OCI-LY7 (cell line): ENCODE measurements at regions not wholly inside any gene's neighbourhood (a gene's known extent, or its start where the extent isn't known, plus 50 kb on each side); places are given as distances from the start of the nearest gene placed in this dataset.
A peak's percentile ranks its signal among the peaks of the same experiment; 100 is the strongest.

ENCODE experiments used
- BruUV-seq: library from RNA; stranded (reverse); fragments of 400-500 nt; replicated peaks from 2 replicates; lab custom pipeline; 2021; lab: Mats Ljungman, UMichigan
- CTCF ChIA-PET: fragments of 300-600 bp; sonication (Branson Sonifier 250); formaldehyde crosslinking; loops from one replicate; lab custom pipeline; 2022; ENCODE audit warnings: antibody characterized with exemption; ENCODE audit not compliant: unreplicated experiment; lab: Charles Lee
- POLR2A ChIA-PET: fragments of 300-600 bp; sonication (Branson Sonifier 250); formaldehyde crosslinking; loops from one replicate; lab custom pipeline; 2022; ENCODE audit warnings: antibody characterized with exemption; lab: Charles Lee
- DNase-seq: peaks from one replicate; pipeline ENCODE4 v3.0.0-alpha.2; 2015; ENCODE audit warnings: low spot score
- H2AFZ ChIP-seq: fragments of 200-600 bp; sonication (generic), shearing (Covaris generic); 2 replicates; pipeline ENCODE4 v1.6.1; 2014; ENCODE audit warnings: mild to moderate bottlenecking, antibody characterized with exemption, low read length, moderate library complexity
- H3K27ac ChIP-seq: fragments of 200-600 bp; sonication (generic); 2 replicates; pipeline ENCODE4 v1.5.1; 2014; ENCODE audit warnings: mixed run types, low read depth, mild to moderate bottlenecking, moderate library complexity, low read length, inconsistent platforms; ENCODE audit not compliant: poor library complexity, severe bottlenecking
- H3K36me3 ChIP-seq: fragments of 200-600 bp; sonication (generic); 2 replicates; pipeline ENCODE4 v1.6.1; 2014; ENCODE audit warnings: mild to moderate bottlenecking, antibody characterized with exemption, low read length, moderate library complexity, mixed read lengths; ENCODE audit not compliant: insufficient read depth
- H3K4me1 ChIP-seq: fragments of 200-600 bp; sonication (generic); 2 replicates; pipeline ENCODE4 v1.5.1; 2014; ENCODE audit warnings: mild to moderate bottlenecking, low read length; ENCODE audit not compliant: insufficient read depth, poor library complexity, severe bottlenecking
- H3K4me2 ChIP-seq: fragments of 200-600 bp; sonication (generic); 2 replicates; pipeline ENCODE4 v1.6.1; 2014; ENCODE audit warnings: mild to moderate bottlenecking, low read length
- H3K4me3 ChIP-seq: fragments of 200-600 bp; sonication (generic); 2 replicates; pipeline ENCODE4 v1.5.1; 2014; ENCODE audit warnings: mild to moderate bottlenecking, low read depth, low read length; ENCODE audit not compliant: poor library complexity, severe bottlenecking
- H3K79me2 ChIP-seq: fragments of 200-600 bp; sonication (generic); 2 replicates; pipeline ENCODE4 v1.6.1; 2016; ENCODE audit warnings: low read depth, mild to moderate bottlenecking, low read length, moderate library complexity, mixed read lengths; ENCODE audit not compliant: insufficient read depth
- H3K9me2 ChIP-seq: fragments of 200-600 bp; sonication (generic); 2 replicates; pipeline ENCODE4 v1.6.1; 2016; ENCODE audit warnings: mild to moderate bottlenecking, low read length, mixed read lengths; ENCODE audit not compliant: insufficient read depth
- H3K9me3 ChIP-seq: fragments of 200-600 bp; sonication (generic); 2 replicates; pipeline ENCODE4 v1.6.1; 2014; ENCODE audit warnings: mild to moderate bottlenecking, mixed run types, low read length, mixed read lengths
- H4K20me1 ChIP-seq: fragments of 200-600 bp; sonication (generic); 2 replicates; pipeline ENCODE4 v1.6.1; 2014; ENCODE audit warnings: mild to moderate bottlenecking, antibody characterized with exemption, low read length, moderate library complexity, mixed read lengths; ENCODE audit not compliant: insufficient read depth
- CTCF ChIP-seq: fragments of 200-600 bp; sonication (generic); conservative IDR thresholded peaks from 2 replicates; pipeline ENCODE4 v1.5.1; 2014; ENCODE audit warnings: mild to moderate bottlenecking, antibody characterized with exemption, low read length, moderate library complexity, mixed read lengths
- EZH2phosphoT487 ChIP-seq: fragments of 200-600 bp; sonication (generic); IDR thresholded peaks from 2 replicates; pipeline ENCODE4 v1.6.1; 2018; ENCODE audit warnings: low read depth, borderline replicate concordance, mild to moderate bottlenecking, mixed run types, antibody characterized with exemption, low read length, moderate library complexity, mixed read lengths
- intact Hi-C: fragments of 100-400 bp; cut with micrococcal nuclease; formaldehyde crosslinking; loops from one replicate; pipeline ENCODE4 v1.10.0; 2022; ENCODE audit not compliant: unreplicated experiment

DNA sequence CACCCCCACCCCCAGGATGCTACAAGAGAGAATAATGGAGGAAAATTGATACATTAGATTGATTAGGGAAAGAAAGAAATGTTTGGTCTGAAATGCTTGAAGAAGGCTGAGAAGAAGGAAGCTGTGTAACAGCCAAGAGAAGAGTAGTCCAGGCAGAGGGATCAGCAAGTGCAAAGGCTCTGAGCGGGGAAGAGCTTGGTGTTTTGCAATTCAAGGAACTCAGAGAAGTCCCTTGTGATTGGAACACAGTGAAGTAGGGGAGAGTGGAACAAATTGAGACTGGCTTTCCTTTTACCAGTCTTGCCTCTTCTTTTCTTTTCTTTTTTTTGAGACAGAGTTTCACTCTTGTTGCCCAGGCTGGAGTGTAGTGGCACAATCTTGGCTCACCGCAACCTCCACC lies 76.6 kb upstream of the CHD6 start:
- Histone ChIP-seq H2AFZ (peak overlapping the region; percentile 72), H3K36me3 (no peaks in the 10 kb centered on the region), H3K9me2 (no peaks in the 10 kb centered on the region), H3K4me2 (peak overlapping the region; percentile 78), H3K27ac (peak overlapping the region; percentile 92), H3K4me1 (peaks cover 16% of the 10 kb centered on the region), H3K79me2 (no peaks in the 10 kb centered on the region), H3K4me3 (peak overlapping the region; percentile 79), H4K20me1 (no peaks in the 10 kb centered on the region), H3K9me3 (no peaks in the 10 kb centered on the region)
- ChIA-PET CTCF (no interaction called here), POLR2A (interaction anchor here (0.6 to 1.2 kb wide), 2 partner anchors 28 to 151 kb away, joined by 3 to 4 read pairs; no protein-coding TSS in a partner anchor)
- DNase-seq, result no peak
- no peak for TF ChIP-seq EZH2phosphoT487
- no peak for TF ChIP-seq CTCF
- no TSS peak for BruUV-seq
- intact Hi-C loops, result loop anchor here (5.0 kb wide), 3 partner anchors 127 to 1763 kb away; partner anchors contain the start of genes PLCG1 and SRSF6

DNA sequence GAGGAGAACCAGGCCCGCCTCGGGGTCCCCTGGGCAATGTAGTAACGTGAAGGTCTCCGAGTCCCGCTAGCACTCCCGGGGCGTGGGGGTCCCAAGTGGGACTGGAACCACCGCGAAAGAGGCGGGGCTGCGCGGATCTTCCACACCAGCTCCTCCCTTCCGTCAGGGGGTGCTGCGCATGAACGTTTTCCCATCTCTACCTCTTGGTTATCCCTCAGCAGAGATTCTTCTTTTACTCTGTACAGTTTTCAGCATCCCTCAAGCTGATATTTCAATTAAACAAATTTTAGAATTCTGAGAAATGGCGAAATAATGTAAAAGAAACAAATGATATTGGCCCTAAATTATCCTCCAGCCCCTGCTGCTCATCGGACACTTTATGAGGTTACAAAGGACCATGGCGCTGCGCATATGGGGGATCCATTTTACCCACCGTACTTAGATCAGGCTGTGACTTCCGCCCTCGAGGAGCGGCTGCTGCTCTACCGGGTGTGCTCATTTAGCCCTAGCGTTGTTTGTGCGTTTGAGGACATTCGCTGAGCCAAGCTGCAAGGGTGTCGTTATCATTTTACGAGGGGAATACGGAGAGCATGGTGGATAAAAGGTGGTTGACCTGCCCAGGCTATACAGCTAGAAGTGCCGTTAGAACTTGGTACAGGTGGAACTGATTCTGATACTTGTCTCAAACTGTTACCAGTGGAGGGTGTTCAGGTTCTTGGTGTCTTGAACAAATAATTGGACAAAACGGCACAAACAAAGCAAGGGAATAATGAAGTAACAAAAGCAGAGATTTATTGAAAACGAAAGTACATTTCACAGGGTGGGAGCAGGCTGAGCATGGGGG lies 75.2 kb upstream of the CHD6 start:
- POLR2A ChIA-PET, result interaction anchor here (0.6 to 1.6 kb wide), 12 partner anchors 19 to 1380 kb away, joined by 3 to 6 read pairs (median 4); partner anchors contain the start of gene CHD6
- Histone ChIP-seq H2AFZ (peak overlapping the region; percentile 95), H3K4me2 (peak overlapping the region; percentile 78), H3K27ac (peak overlapping the region; percentile 92), H4K20me1 (no peaks in the 10 kb centered on the region), H3K79me2 (no peaks in the 10 kb centered on the region), H3K9me2 (no peaks in the 10 kb centered on the region), H3K4me1 (peaks cover 16% of the 10 kb centered on the region), H3K9me3 (no peaks in the 10 kb centered on the region), H3K4me3 (peak overlapping the region; percentile 79), H3K36me3 (no peaks in the 10 kb centered on the region)
- CTCF ChIA-PET, result interaction anchor here (1.1 to 1.5 kb wide), 2 partner anchors 75 to 212 kb away, joined by 3 read pairs; partner anchors contain the start of gene CHD6
- BruUV-seq, result TSS peak; percentile 98
- peak; percentile 85 for TF ChIP-seq CTCF
- TF ChIP-seq EZH2phosphoT487, result no peak
- intact Hi-C loops, result loop anchor here (2.0 to 5.0 kb wide), 4 partner anchors 75 to 1764 kb away; partner anchors contain the start of genes CHD6, PLCG1 and SRSF6
- peak; percentile 96 for DNase-seq
